D721Med (cell line): ENCODE measurements at regions not wholly inside any gene's neighbourhood (a gene's known extent, or its start where the extent isn't known, plus 50 kb on each side); places are given as distances from the start of the nearest gene placed in this dataset.

ENCODE experiments used
- DNase-seq: peaks from one replicate; pipeline ENCODE4 v3.0.0; 2011; ENCODE audit warnings: low spot score; ENCODE audit not compliant: insufficient read length
- FAIRE-seq: peaks from 2 replicates; lab custom pipeline; 2011; peaks lifted over from hg19 to GRCh38; lab: Jason Lieb, UNC
- TF ChIP-seq, protein P1 (sequence below): IDR thresholded peaks from 2 replicates; pipeline ENCODE4 v1.5.1; 2012; ENCODE audit warnings: mild to moderate bottlenecking, control low read depth; ENCODE audit not compliant: insufficient read depth; ENCODE audit errors: missing control alignments

DNA sequence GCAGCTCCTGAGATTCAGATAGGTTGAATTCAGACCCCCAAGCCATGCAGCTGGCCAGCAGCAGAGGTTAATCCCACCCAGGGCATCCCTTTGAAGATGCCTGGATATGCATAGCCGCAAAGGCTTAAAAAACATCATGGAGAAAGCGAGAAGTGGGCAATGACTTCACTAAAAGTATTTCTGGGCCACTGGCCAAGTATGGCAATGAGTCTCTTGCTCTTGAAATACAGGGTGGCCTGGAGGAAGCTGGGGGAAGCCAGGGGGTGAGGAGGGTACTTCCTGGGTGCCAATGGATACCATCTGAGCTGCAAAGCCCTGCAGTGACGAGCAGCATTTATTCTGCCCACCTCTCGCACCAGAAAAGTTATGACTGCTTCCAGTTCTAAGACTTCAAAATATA, 539.3 kb upstream of the TBX3 start:
- DNase-seq = no peak
- TF ChIP-seq, protein P1, sequence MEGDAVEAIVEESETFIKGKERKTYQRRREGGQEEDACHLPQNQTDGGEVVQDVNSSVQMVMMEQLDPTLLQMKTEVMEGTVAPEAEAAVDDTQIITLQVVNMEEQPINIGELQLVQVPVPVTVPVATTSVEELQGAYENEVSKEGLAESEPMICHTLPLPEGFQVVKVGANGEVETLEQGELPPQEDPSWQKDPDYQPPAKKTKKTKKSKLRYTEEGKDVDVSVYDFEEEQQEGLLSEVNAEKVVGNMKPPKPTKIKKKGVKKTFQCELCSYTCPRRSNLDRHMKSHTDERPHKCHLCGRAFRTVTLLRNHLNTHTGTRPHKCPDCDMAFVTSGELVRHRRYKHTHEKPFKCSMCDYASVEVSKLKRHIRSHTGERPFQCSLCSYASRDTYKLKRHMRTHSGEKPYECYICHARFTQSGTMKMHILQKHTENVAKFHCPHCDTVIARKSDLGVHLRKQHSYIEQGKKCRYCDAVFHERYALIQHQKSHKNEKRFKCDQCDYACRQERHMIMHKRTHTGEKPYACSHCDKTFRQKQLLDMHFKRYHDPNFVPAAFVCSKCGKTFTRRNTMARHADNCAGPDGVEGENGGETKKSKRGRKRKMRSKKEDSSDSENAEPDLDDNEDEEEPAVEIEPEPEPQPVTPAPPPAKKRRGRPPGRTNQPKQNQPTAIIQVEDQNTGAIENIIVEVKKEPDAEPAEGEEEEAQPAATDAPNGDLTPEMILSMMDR = no peak
- FAIRE-seq = no peak

- TF ChIP-seq, protein P1 = no peak
- FAIRE-seq (no peak), DNase-seq (no peak)
These were observed 538.2 kb upstream of the TBX3 start for GRCh38 chr12:115222220-115222619.

GRCh38 chr12:115216301-115216700, 532.3 kb upstream of the TBX3 start:
- TF ChIP-seq, protein P1 = no peak
- no peak for DNase-seq
- FAIRE-seq = no peak

DNA sequence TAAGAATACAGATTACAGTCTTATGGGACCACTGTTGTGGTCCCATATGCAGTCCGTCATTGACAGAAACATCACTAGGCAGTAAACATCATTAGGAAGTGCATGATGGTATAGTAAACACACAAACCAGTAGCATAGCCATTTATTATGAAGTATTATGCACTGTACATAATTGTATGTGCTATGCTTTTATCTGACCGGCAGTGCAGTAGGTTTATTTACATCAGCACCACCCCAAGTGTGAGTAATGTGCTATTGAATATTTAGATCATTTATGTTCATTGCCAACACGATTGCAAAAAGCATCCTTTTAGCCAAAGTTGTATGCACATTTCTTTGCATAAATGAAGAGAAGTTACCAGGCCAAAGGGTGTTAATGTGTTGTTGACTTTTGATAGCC, 531.6 kb upstream of the TBX3 start:
- TF ChIP-seq, protein P1 = no peak
- DNase-seq = no peak
- no peak for FAIRE-seq

- DNase-seq (no peak), FAIRE-seq (no peak)
- TF ChIP-seq, protein P1 = no peak
These were observed 529.6 kb upstream of the TBX3 start for GRCh38 chr12:115213538-115214016.

DNA sequence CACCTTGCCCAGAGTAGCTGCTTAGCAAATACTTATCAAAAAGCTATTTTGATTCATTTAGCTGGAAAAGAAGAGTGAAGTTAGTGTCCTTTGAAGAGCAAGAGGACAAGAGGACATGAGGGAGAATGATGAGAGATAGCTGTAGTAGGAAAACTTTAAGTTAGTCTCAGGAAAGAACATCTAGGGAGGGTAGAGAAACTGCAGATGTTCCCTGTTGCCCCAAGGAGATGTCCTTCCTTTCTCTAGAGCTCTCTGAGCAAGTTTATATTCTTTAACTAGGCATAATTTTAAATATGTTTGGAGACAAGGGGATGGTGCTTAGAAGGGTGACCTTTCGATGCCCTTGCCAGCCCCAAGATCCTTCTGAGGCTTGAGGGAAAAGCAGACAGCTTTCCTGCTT, 529.1 kb upstream of the TBX3 start:
- TF ChIP-seq, protein P1 = no peak
- no peak for FAIRE-seq
- DNase-seq = no peak

- no peak for DNase-seq
- TF ChIP-seq, protein P1 = no peak
- no peak for FAIRE-seq
These were observed 528.4 kb upstream of the TBX3 start for GRCh38 chr12:115212356-115212755.
